CD14-positive monocyte (primary cell): ENCODE measurements at regions not wholly inside any gene's neighbourhood (a gene's known extent, or its start where the extent isn't known, plus 50 kb on each side); places are given as distances from the start of the nearest gene placed in this dataset.

Experiments used
- DNase-seq, 3 donors: peaks; one replicate each; pipeline ENCODE4 v3.0.0-alpha.2; 2011 to 2022
- H2AFZ ChIP-seq: 2 replicates; pipeline ENCODE4 v1.6.0; 2012; ENCODE audit warnings: mild to moderate bottlenecking, low read depth, low read length, inconsistent platforms; ENCODE audit not compliant: insufficient read depth, poor library complexity, severe bottlenecking
- H3K27ac ChIP-seq, 2 donors: 1 replicate in 1 of 2; 2 replicates in 1 of 2; pipeline ENCODE4 v1.5.1; 2012 to 2013; ENCODE audit warnings: low read length in 2 of 2, control low read depth in 1 of 2, inconsistent platforms in 1 of 2, low read depth in 1 of 2, mild to moderate bottlenecking in 1 of 2
- H3K27me3 ChIP-seq, 2 donors: one replicate each; pipeline versions ENCODE4 v1.6.0 to v1.6.1; 2011 to 2013; ENCODE audit warnings: low read length in 2 of 2; ENCODE audit not compliant: control insufficient read depth in 2 of 2, insufficient read depth in 2 of 2
- H3K36me3 ChIP-seq, 2 donors: replicated peaks in 1 of 2; 1 replicate in 1 of 2; 2 replicates in 1 of 2; pipeline versions ENCODE4 v1.5.1 to v1.6.1; 2012 to 2013; ENCODE audit warnings: low read length in 2 of 2, control low read depth in 1 of 2, inconsistent platforms in 1 of 2, mild to moderate bottlenecking in 1 of 2; ENCODE audit not compliant: insufficient read depth in 2 of 2, control insufficient read depth in 1 of 2
- H3K4me1 ChIP-seq, 2 donors: 1 replicate in 1 of 2; 2 replicates in 1 of 2; pipeline versions ENCODE4 v1.5.1 to v1.6.1; 2012 to 2013; ENCODE audit warnings: low read length in 2 of 2, control low read depth in 1 of 2, inconsistent platforms in 1 of 2, mild to moderate bottlenecking in 1 of 2, moderate library complexity in 1 of 2; ENCODE audit not compliant: insufficient read depth in 2 of 2, control insufficient read depth in 1 of 2
- H3K4me2 ChIP-seq: replicated peaks from 2 replicates; pipeline ENCODE3; 2012; ENCODE audit warnings: low read length, moderate library complexity, mild to moderate bottlenecking; ENCODE audit not compliant: poor library complexity, severe bottlenecking; ENCODE audit errors: extremely low read depth
- H3K4me3 ChIP-seq, 3 experiments: fragments of 200-600 bp in 1 of 3; sonication (generic) in 1 of 3; replicated peaks in 1 of 3; 1 replicate in 2 of 3; 2 replicates in 1 of 3; pipeline ENCODE4 v1.5.1; 2011 to 2013; ENCODE audit warnings: low read length in 3 of 3, mild to moderate bottlenecking in 3 of 3, control low read depth in 2 of 3, low read depth in 2 of 3, inconsistent platforms in 1 of 3, moderate library complexity in 1 of 3
- H3K79me2 ChIP-seq: 2 replicates; pipeline ENCODE4 v1.6.0; 2012; ENCODE audit warnings: mild to moderate bottlenecking, control low read depth, inconsistent platforms, low read length, moderate library complexity; ENCODE audit not compliant: insufficient read depth
- H3K9ac ChIP-seq: 2 replicates; pipeline ENCODE4 v1.6.0; 2017; ENCODE audit warnings: low read length, mild to moderate bottlenecking; ENCODE audit not compliant: insufficient read depth, poor library complexity, severe bottlenecking
- H3K9me3 ChIP-seq, 2 donors: replicated peaks in 1 of 2; 1 replicate in 1 of 2; 2 replicates in 1 of 2; pipeline versions ENCODE4 v1.5.1 to v1.6.1; 2012 to 2013; ENCODE audit warnings: low read length in 2 of 2, control low read depth in 1 of 2; ENCODE audit not compliant: control insufficient read depth in 1 of 2, insufficient read depth in 1 of 2
- H4K20me1 ChIP-seq: 2 replicates; pipeline ENCODE4 v1.6.0; 2012; ENCODE audit warnings: mild to moderate bottlenecking, low read length, control low read depth, moderate library complexity; ENCODE audit not compliant: insufficient read depth
- H3K27ac Mint-ChIP-seq, 7 donors: one replicate each; pipeline ENCODE4 v1.8.0; 2020; ENCODE audit warnings: mild to moderate bottlenecking in 7 of 7, mixed read lengths in 7 of 7, moderate library complexity in 6 of 7, inconsistent platforms in 2 of 7
- H3K27me3 Mint-ChIP-seq, 3 donors: one replicate each; pipeline ENCODE4 v1.8.0; 2021 to 2022; ENCODE audit warnings: low read depth in 3 of 3, mild to moderate bottlenecking in 3 of 3, mixed read lengths in 3 of 3, moderate library complexity in 3 of 3, inconsistent platforms in 1 of 3
- H3K36me3 Mint-ChIP-seq, 2 donors: one replicate each; pipeline ENCODE4 v1.8.0; 2020; ENCODE audit warnings: mixed read lengths in 2 of 2, inconsistent platforms in 1 of 2, mild to moderate bottlenecking in 1 of 2
- H3K4me1 Mint-ChIP-seq: one replicate; pipeline ENCODE4 v1.8.0; 2020; ENCODE audit warnings: mild to moderate bottlenecking, mixed read lengths
- H3K4me3 Mint-ChIP-seq, 2 donors: one replicate each; pipeline ENCODE4 v1.8.0; 2020; ENCODE audit warnings: mild to moderate bottlenecking in 2 of 2, mixed read lengths in 2 of 2, moderate library complexity in 1 of 2
- H3K9me3 Mint-ChIP-seq, 7 donors: one replicate each; pipeline ENCODE4 v1.8.0; 2020 to 2022; ENCODE audit warnings: mixed read lengths in 7 of 7, mild to moderate bottlenecking in 6 of 7, moderate library complexity in 6 of 7, inconsistent platforms in 2 of 7
- WGBS: methylation state at CpG from one replicate; pipeline ENCODE4 v1.1.5; 2013; ENCODE audit warnings: missing lambda C conversion rate; ENCODE audit not compliant: insufficient coverage; 5-methylcytosine and 5-hydroxymethylcytosine counted together
- intact Hi-C, 2 donors: fragments of 100-400 bp; cut with micrococcal nuclease; formaldehyde crosslinking; loops; one replicate each; pipeline versions ENCODE4 v1.15.0 to v1.15.1; 2023
- TF ChIP-seq, protein P1 (sequence below): fragments of 200-600 bp; IDR thresholded peaks from one replicate; pipeline ENCODE4 v1.8.0; 2022; ENCODE audit warnings: antibody characterized with exemption, mild to moderate bottlenecking

DNA sequence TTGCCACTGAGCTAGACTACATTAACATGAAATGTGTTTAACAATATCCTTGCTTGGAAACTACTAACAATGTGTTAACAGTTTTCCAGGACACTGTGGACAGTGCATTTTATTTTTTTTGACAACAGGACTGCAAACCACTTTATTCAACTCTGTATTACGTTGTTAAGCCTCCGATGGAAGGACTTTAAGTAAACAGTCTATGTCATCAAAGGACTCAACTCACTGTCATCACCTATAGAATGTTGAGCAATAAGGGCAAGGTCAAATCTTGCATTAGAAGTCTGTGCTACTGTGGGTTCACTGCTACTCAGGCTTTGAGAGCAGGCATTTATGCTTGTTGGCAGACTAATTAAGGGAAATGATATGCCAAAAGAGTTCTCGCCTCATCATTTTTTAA, 483.7 kb downstream of the FLRT2 start:
- peaks cover 0 to 8% (median 0%) of the 10 kb centered on the region in 7 donors for H3K9me3 Mint-ChIP-seq
- no peaks in the 10 kb centered on the region for H3K4me1 ChIP-seq
- H4K20me1 ChIP-seq: no peaks in the 10 kb centered on the region
- no peak overlapping the region for H3K4me2 ChIP-seq
- no peak overlapping the region for H3K4me3 Mint-ChIP-seq
- no peaks in the 10 kb centered on the region for H3K36me3 ChIP-seq
- H3K27ac Mint-ChIP-seq: no peak overlapping the region
- no peak overlapping the region for H2AFZ ChIP-seq
- H3K36me3 Mint-ChIP-seq: no peaks in the 10 kb centered on the region
- DNase-seq: no peak
- intact Hi-C loops: no loop called here
- WGBS: no CpG with 5 or more reads among the region's 3 CpGs
- H3K27me3 ChIP-seq: no peaks in the 10 kb centered on the region
- no peak overlapping the region for H3K9ac ChIP-seq
- no peaks in the 10 kb centered on the region for H3K9me3 ChIP-seq
- H3K4me1 Mint-ChIP-seq: no peaks in the 10 kb centered on the region
- H3K27ac ChIP-seq: no peak overlapping the region
- H3K79me2 ChIP-seq: no peaks in the 10 kb centered on the region
- H3K4me3 ChIP-seq: no peak overlapping the region
- TF ChIP-seq, protein P1, sequence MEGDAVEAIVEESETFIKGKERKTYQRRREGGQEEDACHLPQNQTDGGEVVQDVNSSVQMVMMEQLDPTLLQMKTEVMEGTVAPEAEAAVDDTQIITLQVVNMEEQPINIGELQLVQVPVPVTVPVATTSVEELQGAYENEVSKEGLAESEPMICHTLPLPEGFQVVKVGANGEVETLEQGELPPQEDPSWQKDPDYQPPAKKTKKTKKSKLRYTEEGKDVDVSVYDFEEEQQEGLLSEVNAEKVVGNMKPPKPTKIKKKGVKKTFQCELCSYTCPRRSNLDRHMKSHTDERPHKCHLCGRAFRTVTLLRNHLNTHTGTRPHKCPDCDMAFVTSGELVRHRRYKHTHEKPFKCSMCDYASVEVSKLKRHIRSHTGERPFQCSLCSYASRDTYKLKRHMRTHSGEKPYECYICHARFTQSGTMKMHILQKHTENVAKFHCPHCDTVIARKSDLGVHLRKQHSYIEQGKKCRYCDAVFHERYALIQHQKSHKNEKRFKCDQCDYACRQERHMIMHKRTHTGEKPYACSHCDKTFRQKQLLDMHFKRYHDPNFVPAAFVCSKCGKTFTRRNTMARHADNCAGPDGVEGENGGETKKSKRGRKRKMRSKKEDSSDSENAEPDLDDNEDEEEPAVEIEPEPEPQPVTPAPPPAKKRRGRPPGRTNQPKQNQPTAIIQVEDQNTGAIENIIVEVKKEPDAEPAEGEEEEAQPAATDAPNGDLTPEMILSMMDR: no peak
- H3K27me3 Mint-ChIP-seq: no peaks in the 10 kb centered on the region

DNA sequence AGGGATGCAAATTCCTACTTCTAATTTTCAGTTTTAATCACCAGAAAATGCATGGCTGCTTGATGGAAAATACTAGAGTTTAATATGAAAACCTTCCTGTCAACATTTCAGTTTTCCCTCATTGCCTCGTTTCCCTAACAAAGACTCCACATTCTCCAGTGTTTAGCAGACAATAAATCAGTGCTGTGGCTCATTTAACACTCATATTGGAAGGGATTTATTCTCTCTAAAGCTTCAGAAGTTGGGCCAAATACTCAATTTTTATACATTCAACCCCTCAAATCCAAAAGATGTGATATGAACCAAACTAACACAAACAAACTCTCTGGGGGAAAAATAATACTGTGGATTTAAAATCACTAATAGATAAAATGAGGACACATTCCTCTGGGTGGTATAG, 482.5 kb downstream of the FLRT2 start:
- no CpG with 5 or more reads among the region's 1 CpG for WGBS
- H3K79me2 ChIP-seq: no peaks in the 10 kb centered on the region
- H3K4me1 Mint-ChIP-seq: no peaks in the 10 kb centered on the region
- no peaks in the 10 kb centered on the region for H3K27me3 ChIP-seq
- no peaks in the 10 kb centered on the region for H3K36me3 ChIP-seq
- intact Hi-C loops: no loop called here
- DNase-seq: no peak
- H3K4me3 ChIP-seq: no peak overlapping the region
- H3K9me3 ChIP-seq: no peaks in the 10 kb centered on the region
- no peaks in the 10 kb centered on the region for H3K4me1 ChIP-seq
- no peak overlapping the region for H2AFZ ChIP-seq
- no peaks in the 10 kb centered on the region for H3K36me3 Mint-ChIP-seq
- no peak overlapping the region for H3K9ac ChIP-seq
- H3K27ac Mint-ChIP-seq: no peak overlapping the region
- H3K4me2 ChIP-seq: no peak overlapping the region
- TF ChIP-seq, protein P1: no peak
- H3K27me3 Mint-ChIP-seq: no peaks in the 10 kb centered on the region
- no peak overlapping the region for H3K27ac ChIP-seq
- no peak overlapping the region for H3K4me3 Mint-ChIP-seq
- no peaks in the 10 kb centered on the region for H4K20me1 ChIP-seq
- H3K9me3 Mint-ChIP-seq: peaks cover 0 to 2% (median 0%) of the 10 kb centered on the region in 7 donors
